ENCODE measurements at regions not wholly inside any gene's neighbourhood (a gene's known extent, or its start where the extent isn't known, plus 50 kb on each side); places are given as distances from the start of the nearest gene placed in this dataset.

- DNase-seq, result no peak
These were observed 60.1 kb upstream of the MSX2 start for GRCh38 chr5:174664180-174664850.

GRCh38 chr5:174665347-174665746, 59.0 kb upstream of the MSX2 start:
- DNase-seq, result no peak

GRCh38 chr5:174667526-174667925, 56.9 kb upstream of the MSX2 start:
- no peak for DNase-seq

GRCh38 chr5:174668349-174668748, 56.0 kb upstream of the MSX2 start:
- no peak for DNase-seq

Data from GOT3 (cell line).